ENCODE measurements at regions not wholly inside any gene's neighbourhood (a gene's known extent, or its start where the extent isn't known, plus 50 kb on each side); places are given as distances from the start of the nearest gene placed in this dataset.

GRCh38 chr2:146642066-146642465 is 1202.8 kb upstream of the ACVR2A start:
- intact Hi-C loops (cut with micrococcal nuclease): no loop called here
- ATAC-seq (ENCODE audit: low read depth) (no peak), DNase-seq (no peak)
- H4K20me1 ChIP-seq (ENCODE audit: control insufficient read depth, insufficient read depth, low read length, poor library complexity, severe bottlenecking): no peaks in the 10 kb centered on the region
- POLR2A ChIA-PET: no interaction called here
- no peak overlapping the region for H3K27ac ChIP-seq (ENCODE audit: low read length in 2 of 2)
- no peak overlapping the region for H3K9ac ChIP-seq (ENCODE audit: low read length)
- no peaks in the 10 kb centered on the region for H3K9me3 ChIP-seq (ENCODE audit: control extremely low read depth in 1 of 3, control insufficient read depth in 2 of 3, insufficient read depth in 1 of 3, low read length in 2 of 3)
- H3K4me1 ChIP-seq (ENCODE audit: control insufficient read depth in 2 of 2, insufficient read depth in 2 of 2, low read length in 2 of 2): no peaks in the 10 kb centered on the region
- Mint-ChIP-seq H3K27ac (no peak overlapping the region), H3K4me1 (no peaks in the 10 kb centered on the region), H3K27me3 (no peaks in the 10 kb centered on the region), H3K9me3 (ENCODE audit: insufficient read depth) (peaks cover 8% of the 10 kb centered on the region), H3K4me3 (no peak overlapping the region)
- H3K79me2 ChIP-seq (ENCODE audit: control insufficient read depth, insufficient read depth, low read length): no peaks in the 10 kb centered on the region
- no peak overlapping the region for H3K4me2 ChIP-seq (replicated peaks; ENCODE audit: low read depth, low read length, poor library complexity, severe bottlenecking)
- TF ChIP-seq CTCF (IDR thresholded peaks at IDR 0.05) (no peak), EZH2 (IDR thresholded peaks at IDR 0.05; ENCODE audit: borderline replicate concordance, insufficient read depth, low read depth, low read length, poor library complexity, severe bottlenecking) (no peak)
- CTCF ChIA-PET: no interaction called here
- 82% methylated on average over 4 of the region's 4 CpGs for WGBS (ENCODE audit: insufficient coverage)
- H3K36me3 ChIP-seq (replicated peaks in 1 of 2; ENCODE audit: control extremely low read depth in 1 of 2, control insufficient read depth in 1 of 2, extremely low read depth in 1 of 2, insufficient read depth in 2 of 2, low read length in 1 of 2): no peaks in the 10 kb centered on the region
- no peak overlapping the region for H2AFZ ChIP-seq (ENCODE audit: insufficient read depth, low read depth, low read length, poor library complexity, severe bottlenecking)
- H3K4me3 ChIP-seq (ENCODE audit: control extremely low read depth in 1 of 5, extremely low read depth in 1 of 5, insufficient read depth in 1 of 5, low read depth in 2 of 5, low read length in 4 of 5): no peak overlapping the region
- no peaks in the 10 kb centered on the region for H3K27me3 ChIP-seq (replicated peaks in 1 of 4; ENCODE audit: control extremely low read depth in 1 of 4, control insufficient read depth in 3 of 4, insufficient read depth in 4 of 4, low read length in 3 of 4)

GRCh38 chr2:146634230-146635097 is 1210.4 kb upstream of the ACVR2A start:
- Mint-ChIP-seq H3K9me3 (ENCODE audit: insufficient read depth) (no peaks in the 10 kb centered on the region), H3K27me3 (no peaks in the 10 kb centered on the region), H3K27ac (no peak overlapping the region), H3K4me3 (no peak overlapping the region), H3K4me1 (no peaks in the 10 kb centered on the region)
- H3K36me3 ChIP-seq (replicated peaks in 1 of 2; ENCODE audit: control extremely low read depth in 1 of 2, control insufficient read depth in 1 of 2, extremely low read depth in 1 of 2, insufficient read depth in 2 of 2, low read length in 1 of 2): no peaks in the 10 kb centered on the region
- 82% methylated on average over 4 of the region's 8 CpGs for WGBS (ENCODE audit: insufficient coverage)
- TF ChIP-seq EZH2 (IDR thresholded peaks at IDR 0.05; ENCODE audit: borderline replicate concordance, insufficient read depth, low read depth, low read length, poor library complexity, severe bottlenecking) (no peak), CTCF (IDR thresholded peaks at IDR 0.05) (no peak)
- POLR2A ChIA-PET: no interaction called here
- H3K4me3 ChIP-seq (ENCODE audit: control extremely low read depth in 1 of 5, extremely low read depth in 1 of 5, insufficient read depth in 1 of 5, low read depth in 2 of 5, low read length in 4 of 5): no peak overlapping the region
- no peak for ATAC-seq (ENCODE audit: low read depth)
- no peaks in the 10 kb centered on the region for H3K79me2 ChIP-seq (ENCODE audit: control insufficient read depth, insufficient read depth, low read length)
- H2AFZ ChIP-seq (ENCODE audit: insufficient read depth, low read depth, low read length, poor library complexity, severe bottlenecking): no peak overlapping the region
- H4K20me1 ChIP-seq (ENCODE audit: control insufficient read depth, insufficient read depth, low read length, poor library complexity, severe bottlenecking): no peaks in the 10 kb centered on the region
- no peak for DNase-seq
- CTCF ChIA-PET: no interaction called here
- no peak overlapping the region for H3K4me2 ChIP-seq (replicated peaks; ENCODE audit: low read depth, low read length, poor library complexity, severe bottlenecking)
- no peak overlapping the region for H3K9ac ChIP-seq (ENCODE audit: low read length)
- no peaks in the 10 kb centered on the region for H3K9me3 ChIP-seq (ENCODE audit: control extremely low read depth in 1 of 3, control insufficient read depth in 2 of 3, insufficient read depth in 1 of 3, low read length in 2 of 3)
- H3K27ac ChIP-seq (ENCODE audit: low read length in 2 of 2): no peak overlapping the region
- H3K27me3 ChIP-seq (replicated peaks in 1 of 4; ENCODE audit: control extremely low read depth in 1 of 4, control insufficient read depth in 3 of 4, insufficient read depth in 4 of 4, low read length in 3 of 4): no peaks in the 10 kb centered on the region
- no peaks in the 10 kb centered on the region for H3K4me1 ChIP-seq (ENCODE audit: control insufficient read depth in 2 of 2, insufficient read depth in 2 of 2, low read length in 2 of 2)
- intact Hi-C loops (cut with micrococcal nuclease): no loop called here
